ENCODE measurements at regions not wholly inside any gene's neighbourhood (a gene's known extent, or its start where the extent isn't known, plus 50 kb on each side); places are given as distances from the start of the nearest gene placed in this dataset.

- DNase-seq (peak in 1 of 3 donors; percentile 10), ATAC-seq (no peak)
- Histone ChIP-seq H3K4me1 (ENCODE audit: control insufficient read depth, insufficient read depth, low read length) (no peaks in the 10 kb centered on the region), H3K9me3 (ENCODE audit: control insufficient read depth, low read length) (no peaks in the 10 kb centered on the region), H3K27ac (ENCODE audit: low read length) (no peak overlapping the region), H3K27me3 (ENCODE audit: control insufficient read depth, insufficient read depth) (no peaks in the 10 kb centered on the region), H3K4me3 (ENCODE audit: low read length) (no peak overlapping the region)
- intact Hi-C loops (cut with DNase I) = no loop called here
- 65% methylated on average over 6 of the region's 6 CpGs for WGBS
These were observed 385.0 kb upstream of the SMIM31 start for GRCh38 chr4:164368894-164369293.

- no peak for ATAC-seq
- Histone ChIP-seq H3K27ac (ENCODE audit: low read length) (no peak overlapping the region), H3K9me3 (ENCODE audit: control insufficient read depth, low read length) (no peaks in the 10 kb centered on the region), H3K4me3 (ENCODE audit: low read length) (no peak overlapping the region), H3K27me3 (ENCODE audit: control insufficient read depth, insufficient read depth) (no peaks in the 10 kb centered on the region), H3K4me1 (ENCODE audit: control insufficient read depth, insufficient read depth, low read length) (no peaks in the 10 kb centered on the region)
- WGBS = 33% methylated on average over 1 of the region's 1 CpG
- no peak for DNase-seq
- intact Hi-C loops (cut with DNase I) = no loop called here
These were observed 380.9 kb upstream of the SMIM31 start for GRCh38 chr4:164373021-164373420.

- H3K4me3 ChIP-seq (ENCODE audit: low read length) = no peak overlapping the region
- no peak overlapping the region for H3K27ac ChIP-seq (ENCODE audit: low read length)
- DNase-seq (no peak), ATAC-seq (no peak)
- intact Hi-C loops (cut with DNase I) = no loop called here
- no peaks in the 10 kb centered on the region for H3K4me1 ChIP-seq (ENCODE audit: control insufficient read depth, insufficient read depth, low read length)
- H3K27me3 ChIP-seq (ENCODE audit: control insufficient read depth, insufficient read depth) = no peaks in the 10 kb centered on the region
- no peaks in the 10 kb centered on the region for H3K9me3 ChIP-seq (ENCODE audit: control insufficient read depth, low read length)
- 68% methylated on average over 4 of the region's 4 CpGs for WGBS
These were observed 376.7 kb upstream of the SMIM31 start for GRCh38 chr4:164377277-164377676.

- no peaks in the 10 kb centered on the region for H3K27me3 ChIP-seq (ENCODE audit: control insufficient read depth, insufficient read depth)
- H3K4me3 ChIP-seq (ENCODE audit: low read length) = no peak overlapping the region
- intact Hi-C loops (cut with DNase I) = no loop called here
- no peak overlapping the region for H3K27ac ChIP-seq (ENCODE audit: low read length)
- no peaks in the 10 kb centered on the region for H3K4me1 ChIP-seq (ENCODE audit: control insufficient read depth, insufficient read depth, low read length)
- DNase-seq = peak in 1 of 3 donors; percentile 3
- ATAC-seq = no peak
- H3K9me3 ChIP-seq (ENCODE audit: control insufficient read depth, low read length) = no peaks in the 10 kb centered on the region
- WGBS = 80% methylated on average over 5 of the region's 5 CpGs
These were observed 375.6 kb upstream of the SMIM31 start for GRCh38 chr4:164378361-164378760.

GRCh38 chr4:164379694-164380093, 374.2 kb upstream of the SMIM31 start:
- intact Hi-C loops (cut with DNase I) = no loop called here
- Histone ChIP-seq H3K27ac (ENCODE audit: low read length) (no peak overlapping the region), H3K4me1 (ENCODE audit: control insufficient read depth, insufficient read depth, low read length) (no peaks in the 10 kb centered on the region), H3K27me3 (ENCODE audit: control insufficient read depth, insufficient read depth) (no peaks in the 10 kb centered on the region), H3K4me3 (ENCODE audit: low read length) (no peak overlapping the region), H3K9me3 (ENCODE audit: control insufficient read depth, low read length) (no peaks in the 10 kb centered on the region)
- DNase-seq (no peak), ATAC-seq (no peak)
- WGBS = 74% methylated on average over 3 of the region's 3 CpGs

- intact Hi-C loops (cut with DNase I) = no loop called here
- Histone ChIP-seq H3K4me1 (ENCODE audit: control insufficient read depth, insufficient read depth, low read length) (no peaks in the 10 kb centered on the region), H3K27ac (ENCODE audit: low read length) (no peak overlapping the region), H3K9me3 (ENCODE audit: control insufficient read depth, low read length) (no peaks in the 10 kb centered on the region), H3K4me3 (ENCODE audit: low read length) (no peak overlapping the region), H3K27me3 (ENCODE audit: control insufficient read depth, insufficient read depth) (no peaks in the 10 kb centered on the region)
- no peak for ATAC-seq
- 59% methylated on average over 3 of the region's 3 CpGs for WGBS
- no peak for DNase-seq
These were observed 372.1 kb upstream of the SMIM31 start for GRCh38 chr4:164381859-164382258.

GRCh38 chr4:164383058-164383357, 370.9 kb upstream of the SMIM31 start:
- Histone ChIP-seq H3K27me3 (ENCODE audit: control insufficient read depth, insufficient read depth) (no peaks in the 10 kb centered on the region), H3K27ac (ENCODE audit: low read length) (no peak overlapping the region), H3K9me3 (ENCODE audit: control insufficient read depth, low read length) (no peaks in the 10 kb centered on the region), H3K4me1 (ENCODE audit: control insufficient read depth, insufficient read depth, low read length) (no peaks in the 10 kb centered on the region), H3K4me3 (ENCODE audit: low read length) (no peak overlapping the region)
- under 1% methylated on average over 15 of the region's 15 CpGs for WGBS
- intact Hi-C loops (cut with DNase I) = no loop called here
- ATAC-seq (no peak), DNase-seq (peak in 1 of 3 donors; percentile 6)

GRCh38 chr4:164383358-164384220, 370.3 kb upstream of the SMIM31 start:
- 2% methylated on average over 65 of the region's 65 CpGs for WGBS
- Histone ChIP-seq H3K27ac (ENCODE audit: low read length) (no peak overlapping the region), H3K4me3 (ENCODE audit: low read length) (no peak overlapping the region)

GRCh38 chr4:164384416-164384815, 369.5 kb upstream of the SMIM31 start:
- Histone ChIP-seq H3K27ac (ENCODE audit: low read length) (no peak overlapping the region), H3K9me3 (ENCODE audit: control insufficient read depth, low read length) (no peaks in the 10 kb centered on the region), H3K4me1 (ENCODE audit: control insufficient read depth, insufficient read depth, low read length) (no peaks in the 10 kb centered on the region), H3K4me3 (ENCODE audit: low read length) (no peak overlapping the region), H3K27me3 (ENCODE audit: control insufficient read depth, insufficient read depth) (no peaks in the 10 kb centered on the region)
- 61% methylated on average over 8 of the region's 8 CpGs for WGBS
- ATAC-seq (no peak), DNase-seq (no peak)
- intact Hi-C loops (cut with DNase I) = no loop called here

More at GRCh38 chr4:164383358-164384220, 370.3 kb upstream of the SMIM31 start:
- intact Hi-C loops (cut with DNase I) = no loop called here
- DNase-seq = peak; percentile 12 to 46 (median 34)
- no peaks in the 10 kb centered on the region for H3K27me3 ChIP-seq (ENCODE audit: control insufficient read depth, insufficient read depth)
- no peaks in the 10 kb centered on the region for H3K9me3 ChIP-seq (ENCODE audit: control insufficient read depth, low read length)
- H3K4me1 ChIP-seq (ENCODE audit: control insufficient read depth, insufficient read depth, low read length) = no peaks in the 10 kb centered on the region
- ATAC-seq = peak; percentile 28 to 52

GRCh38 chr4:164396439-164396838, 357.5 kb upstream of the SMIM31 start:
- ATAC-seq (no peak), DNase-seq (no peak)
- intact Hi-C loops (cut with DNase I) = no loop called here
- Histone ChIP-seq H3K27ac (ENCODE audit: low read length) (no peak overlapping the region), H3K4me1 (ENCODE audit: control insufficient read depth, insufficient read depth, low read length) (no peaks in the 10 kb centered on the region), H3K27me3 (ENCODE audit: control insufficient read depth, insufficient read depth) (no peaks in the 10 kb centered on the region), H3K4me3 (ENCODE audit: low read length) (no peak overlapping the region), H3K9me3 (ENCODE audit: control insufficient read depth, low read length) (no peaks in the 10 kb centered on the region)
- WGBS = 43% methylated on average over 4 of the region's 4 CpGs

- Histone ChIP-seq H3K27me3 (ENCODE audit: control insufficient read depth, insufficient read depth) (no peaks in the 10 kb centered on the region), H3K4me3 (ENCODE audit: low read length) (no peak overlapping the region), H3K27ac (ENCODE audit: low read length) (no peak overlapping the region), H3K4me1 (ENCODE audit: control insufficient read depth, insufficient read depth, low read length) (no peaks in the 10 kb centered on the region), H3K9me3 (ENCODE audit: control insufficient read depth, low read length) (no peaks in the 10 kb centered on the region)
- DNase-seq (no peak), ATAC-seq (no peak)
- WGBS = 32% methylated on average over 1 of the region's 1 CpG
- intact Hi-C loops (cut with DNase I) = no loop called here
These were observed 351.4 kb upstream of the SMIM31 start for GRCh38 chr4:164402554-164402953.

- Histone ChIP-seq H3K4me3 (ENCODE audit: low read length) (no peak overlapping the region), H3K4me1 (ENCODE audit: control insufficient read depth, insufficient read depth, low read length) (no peaks in the 10 kb centered on the region), H3K9me3 (ENCODE audit: control insufficient read depth, low read length) (no peaks in the 10 kb centered on the region), H3K27ac (ENCODE audit: low read length) (no peak overlapping the region), H3K27me3 (ENCODE audit: control insufficient read depth, insufficient read depth) (no peaks in the 10 kb centered on the region)
- intact Hi-C loops (cut with DNase I) = no loop called here
- DNase-seq = no peak
- no peak for ATAC-seq
These were observed 348.2 kb upstream of the SMIM31 start for GRCh38 chr4:164405774-164406173.
